ENCODE measurements at regions not wholly inside any gene's neighbourhood (a gene's known extent, or its start where the extent isn't known, plus 50 kb on each side); places are given as distances from the start of the nearest gene placed in this dataset.

- TF ChIP-seq CTCF (IDR thresholded peaks at IDR 0.05): no peak
- no peak for TF ChIP-seq POLR2A (IDR thresholded peaks at IDR 0.05)
These were observed 269.3 kb downstream of the ACTRT1 start for GRCh38 chrX:127782904-127783303.
